GM03348 (cell line): ENCODE measurements at regions not wholly inside any gene's neighbourhood (a gene's known extent, or its start where the extent isn't known, plus 50 kb on each side); places are given as distances from the start of the nearest gene placed in this dataset.
A peak's percentile ranks its signal among the peaks of the same experiment; 100 is the strongest.

ENCODE experiments used
- DNase-seq: peaks from one replicate; pipeline ENCODE4 v3.0.0; 2012; ENCODE audit warnings: low spot score

DNA sequence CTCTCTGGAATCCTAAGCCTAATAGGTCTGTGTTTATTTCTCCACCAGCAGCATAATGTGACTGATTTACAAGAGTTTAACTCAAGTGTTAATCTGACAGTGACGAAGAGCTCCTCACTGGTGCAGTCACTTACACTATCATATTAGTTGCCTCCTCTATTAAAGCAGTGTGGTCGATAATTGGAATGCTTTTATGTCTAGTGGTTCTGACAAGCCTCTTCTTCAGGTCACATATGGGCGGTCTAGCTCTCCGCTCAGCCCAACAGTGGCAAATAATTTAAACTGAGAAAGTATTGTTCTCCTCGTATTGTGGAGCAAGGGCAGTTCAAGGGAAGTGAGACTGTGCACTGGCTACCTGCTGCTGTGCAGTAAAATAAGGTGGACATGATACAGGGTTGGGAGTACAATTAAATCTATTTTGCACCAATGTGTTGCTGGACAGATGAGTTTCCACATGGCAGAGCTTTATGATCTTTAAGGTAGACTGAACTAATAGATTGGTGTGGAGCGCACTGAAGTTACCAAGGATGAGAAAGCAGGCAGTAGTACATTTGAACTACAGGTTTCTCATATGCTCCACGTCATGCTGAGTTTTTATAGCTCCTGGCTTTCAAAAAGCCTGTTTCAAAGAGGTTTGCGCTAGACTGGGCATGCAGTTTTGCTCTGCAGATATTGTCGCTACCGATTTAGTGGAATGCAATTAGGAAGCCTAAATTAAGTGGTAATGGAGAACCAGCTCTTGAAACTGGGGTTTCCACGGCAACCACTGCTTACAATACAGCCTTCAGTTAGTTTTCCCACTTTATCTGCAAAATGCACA is 151.7 kb upstream of the POU3F3 start:
- DNase-seq = no peak

DNA sequence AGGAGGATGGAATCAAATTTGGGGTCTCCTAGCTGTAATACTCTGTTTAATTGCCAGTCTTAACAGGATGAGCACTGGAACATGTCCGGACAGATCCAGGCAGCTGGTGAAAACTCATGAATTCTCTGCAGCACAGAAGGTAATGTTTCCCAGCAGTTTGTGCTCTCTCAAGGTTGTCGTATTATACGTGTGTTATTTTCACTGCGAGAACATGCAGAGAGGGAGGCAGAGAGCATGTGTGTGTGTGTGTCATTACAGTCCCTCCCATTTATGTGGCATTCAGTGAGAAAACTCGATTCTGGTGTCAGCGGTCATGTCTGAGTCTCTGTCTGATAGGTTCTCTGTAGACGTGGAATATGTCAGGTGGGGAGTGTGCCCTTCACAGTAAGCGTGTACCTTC is 150.2 kb upstream of the POU3F3 start:
- DNase-seq = no peak

DNA sequence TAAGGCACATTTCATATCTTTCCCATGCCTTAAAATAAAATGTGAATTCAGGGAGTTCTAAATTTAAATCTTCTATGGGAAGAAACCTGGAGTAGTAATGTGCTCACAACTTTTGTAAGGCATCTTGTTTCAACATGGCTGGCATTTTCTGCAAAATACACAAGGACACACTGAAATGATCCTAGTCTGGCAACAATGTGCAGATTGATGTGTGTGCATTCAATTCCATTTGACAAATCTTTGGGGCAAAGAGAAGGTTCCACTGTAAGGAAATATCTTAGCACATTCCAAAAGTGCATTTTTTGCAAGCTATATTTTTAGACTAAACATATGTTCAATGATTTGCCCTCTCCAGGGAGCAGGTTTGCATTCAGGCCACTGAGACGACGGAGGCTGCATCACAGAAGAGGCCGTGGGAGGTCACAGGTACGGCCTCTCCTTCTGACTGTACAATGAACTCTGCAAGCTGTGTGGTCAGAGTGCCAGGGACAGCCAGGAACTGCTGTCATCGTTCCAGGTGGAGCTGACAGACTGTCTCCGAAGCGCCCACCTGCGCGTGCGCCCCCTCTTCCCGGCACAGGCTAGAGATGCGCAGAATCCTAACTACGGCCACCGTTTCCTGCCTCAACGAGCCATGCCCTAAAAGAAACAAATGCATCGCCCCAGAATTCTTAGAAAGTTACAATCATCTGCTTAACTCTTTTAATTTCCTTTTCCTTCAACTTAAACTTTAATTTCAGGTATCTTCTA is 149.2 kb upstream of the POU3F3 start:
- DNase-seq = no peak

DNA sequence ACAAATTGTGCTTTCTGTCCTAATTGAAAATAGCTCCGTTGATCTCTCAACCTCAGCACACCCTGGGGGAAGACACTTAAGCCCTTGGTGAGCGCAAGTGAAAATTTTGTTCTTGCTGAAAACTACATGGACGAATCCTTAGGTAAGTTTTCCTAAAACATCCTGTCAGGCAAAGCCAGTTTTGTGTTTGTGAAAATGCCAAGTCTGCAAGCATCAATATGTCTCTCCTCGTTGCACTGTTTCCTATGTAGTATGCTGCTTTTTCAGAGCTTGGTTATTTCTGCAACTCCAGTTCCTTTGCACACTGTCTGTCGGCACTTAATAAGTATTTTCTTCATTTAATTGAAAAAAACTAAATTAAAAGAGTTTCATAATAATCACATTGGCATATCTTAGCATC is 146.9 kb upstream of the POU3F3 start:
- DNase-seq = no peak

DNA sequence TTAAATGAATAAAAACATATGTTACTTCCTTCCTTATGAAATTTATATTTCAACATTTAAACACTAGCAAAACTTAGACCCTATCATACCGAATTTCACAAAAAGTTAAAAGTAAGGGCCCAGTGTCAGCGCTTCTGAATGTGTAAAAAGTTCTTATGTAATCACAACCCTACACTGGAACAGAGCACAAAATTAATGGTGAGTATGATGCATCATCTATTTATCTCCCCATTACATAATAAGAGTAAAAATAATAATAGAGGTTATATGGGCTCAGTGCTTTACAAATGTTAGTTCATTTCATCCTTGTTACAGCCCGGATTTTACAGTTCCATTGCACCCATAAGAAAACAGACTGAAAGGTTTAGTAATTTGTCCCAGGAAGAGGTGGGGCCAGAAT is 144.9 kb upstream of the POU3F3 start:
- DNase-seq = no peak

DNA sequence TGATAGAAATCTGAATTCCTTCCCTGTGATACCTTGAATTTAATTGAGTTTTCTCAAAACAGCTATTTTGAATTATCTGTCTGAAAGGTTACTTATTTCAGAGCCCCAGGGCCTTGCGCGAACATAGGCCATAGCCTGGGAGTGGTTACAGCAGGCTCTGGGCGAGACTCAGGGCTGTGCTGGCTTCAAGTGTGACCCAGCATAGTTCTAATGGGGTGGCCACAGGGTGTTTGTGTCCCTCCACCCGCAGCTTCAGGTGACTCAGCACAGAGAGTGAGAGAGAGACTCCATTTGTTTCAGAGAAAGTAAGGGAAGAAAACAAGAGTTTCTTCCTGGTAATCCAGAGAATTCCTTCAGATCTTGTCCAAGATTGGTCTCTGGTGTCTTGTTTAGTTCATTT is 137.9 kb upstream of the POU3F3 start:
- DNase-seq = no peak

DNA sequence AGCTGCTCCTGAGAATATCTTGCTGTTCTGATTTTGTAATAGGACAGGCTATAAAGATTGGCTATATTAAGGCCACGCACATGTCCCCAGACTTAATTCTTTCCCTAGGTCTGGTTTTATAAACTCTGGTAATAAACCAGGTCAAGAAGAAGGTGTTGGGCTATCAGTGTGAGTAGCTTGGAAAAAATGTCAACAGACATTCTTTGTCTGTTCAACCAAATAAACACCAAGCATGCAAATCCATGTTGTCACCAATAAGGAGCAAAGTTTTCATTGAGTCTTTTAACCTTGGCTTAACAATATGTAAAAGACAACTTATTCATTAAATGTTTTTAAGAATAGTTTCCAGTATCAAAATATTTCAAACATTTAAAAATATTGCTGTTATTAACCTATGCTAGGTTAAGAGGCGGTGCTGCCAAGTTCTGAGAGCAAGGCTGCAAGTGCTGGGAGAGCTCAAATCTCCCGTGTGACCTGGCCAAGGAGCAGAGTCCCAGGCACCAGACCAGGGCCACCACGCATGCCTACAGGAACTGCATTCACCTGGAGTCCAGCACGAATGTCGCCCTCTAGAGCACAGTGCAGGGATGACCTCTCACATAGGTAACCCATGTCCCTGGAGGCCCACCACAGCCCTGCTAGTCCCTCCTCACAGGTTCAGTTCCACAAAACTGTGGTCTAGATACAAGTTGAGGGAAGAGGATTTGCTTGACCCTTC is 120.5 kb upstream of the POU3F3 start:
- DNase-seq = no peak

DNA sequence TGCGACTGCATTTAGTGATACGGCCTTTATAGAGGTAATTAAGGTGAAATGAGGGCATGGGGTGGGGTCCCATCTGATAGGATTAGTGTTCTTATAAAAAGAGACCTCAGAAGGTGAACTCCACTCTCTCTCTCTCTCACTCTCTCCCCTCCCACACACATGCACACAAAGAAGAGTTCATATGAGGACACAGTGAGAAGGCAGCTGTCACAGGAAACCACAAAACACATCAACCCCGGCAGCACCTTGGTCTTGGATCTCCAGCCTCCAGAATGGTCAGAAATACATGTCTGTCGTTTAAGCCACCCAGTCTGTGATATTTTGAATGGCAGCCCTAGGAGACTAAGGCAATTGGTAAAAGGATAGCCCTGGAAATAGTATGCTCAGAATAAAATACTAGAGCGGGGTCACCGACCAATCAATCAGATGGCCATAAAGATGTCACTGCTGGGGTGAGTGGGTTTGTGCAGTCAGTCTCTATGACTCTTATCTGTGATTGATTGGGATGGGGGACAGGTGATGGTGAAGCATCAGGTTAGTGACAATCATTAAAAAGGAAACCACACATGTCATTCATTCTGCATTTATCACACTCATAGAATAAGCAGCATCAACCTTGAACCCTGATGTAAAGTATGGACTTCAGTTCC is 118.9 kb upstream of the POU3F3 start:
- no peak for DNase-seq

DNA sequence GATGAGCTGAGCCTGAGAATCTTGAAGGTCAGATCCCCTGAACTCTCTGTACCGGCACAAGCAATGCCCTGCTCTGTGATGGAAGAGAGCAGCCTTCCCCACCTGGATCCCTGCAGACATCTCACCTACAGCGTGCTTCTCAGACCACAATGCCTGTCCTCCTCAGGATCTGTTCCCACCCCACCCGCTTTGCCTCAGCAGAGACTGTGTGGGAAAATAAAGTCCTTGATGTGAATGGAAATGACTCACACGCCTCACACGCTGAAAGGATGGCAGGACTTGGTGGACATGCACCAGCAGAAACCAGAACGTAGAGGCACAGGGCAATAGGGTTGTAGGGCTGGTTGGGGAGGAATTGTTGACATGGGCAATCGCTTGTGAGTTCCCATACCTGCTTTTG is 117.9 kb upstream of the POU3F3 start:
- DNase-seq = no peak

DNA sequence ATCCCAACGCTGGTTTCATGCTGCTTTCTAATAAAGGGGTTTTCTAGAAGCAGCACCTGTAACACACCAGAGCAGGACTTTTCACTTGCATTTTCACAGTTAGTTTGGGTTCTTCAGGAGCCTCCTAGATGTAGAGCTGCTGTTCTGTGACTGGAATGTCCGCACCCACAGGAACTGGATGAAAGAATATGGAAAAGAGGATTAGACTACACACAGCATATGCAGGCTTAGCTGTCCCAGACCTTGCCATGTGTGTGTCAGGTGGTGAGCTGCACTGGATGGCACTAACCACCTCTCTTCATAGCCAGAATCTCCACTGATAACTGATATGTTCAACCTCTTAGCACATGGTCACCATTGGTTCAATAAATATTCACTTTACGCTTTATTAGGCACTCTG is 112.1 kb upstream of the POU3F3 start:
- DNase-seq = no peak

DNA sequence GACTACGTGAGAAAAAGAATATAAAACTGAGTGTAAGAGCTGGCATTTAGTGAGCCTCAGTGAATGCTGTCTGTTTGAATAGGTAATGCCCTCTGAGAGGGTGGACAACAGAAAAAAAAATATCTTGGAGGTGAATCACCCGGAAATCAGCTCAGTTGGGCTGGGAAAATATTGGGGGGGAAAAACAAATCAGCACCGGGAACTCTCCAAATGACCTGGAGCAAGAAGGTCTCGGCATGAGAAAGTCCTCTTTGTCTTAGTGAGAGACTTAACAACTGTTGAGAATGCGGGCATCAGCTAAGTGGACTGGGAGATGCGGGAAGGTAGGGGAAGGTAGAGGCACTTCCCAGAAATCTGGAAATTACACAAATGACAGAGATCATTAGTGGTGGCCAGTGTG is 109.4 kb upstream of the POU3F3 start:
- no peak for DNase-seq

DNA sequence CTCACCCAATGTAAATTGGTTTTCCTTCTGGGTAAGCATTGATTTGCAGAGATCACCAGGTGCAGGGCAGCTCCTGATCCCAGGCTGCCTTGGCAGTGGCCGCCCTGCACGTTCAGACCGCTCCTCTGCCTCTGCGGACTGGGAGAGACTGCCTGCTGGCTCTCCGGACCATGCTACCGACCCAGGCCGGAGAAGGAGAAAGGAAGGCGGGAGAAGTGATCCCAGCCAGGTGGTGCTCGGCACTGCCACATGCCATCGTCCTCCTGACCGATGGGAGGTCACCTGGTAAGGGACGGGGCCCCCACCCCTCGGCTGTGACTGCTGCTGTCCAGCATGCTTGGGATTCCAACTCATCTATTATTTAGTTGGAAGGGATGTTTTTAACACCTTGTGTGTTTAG is 108.1 kb upstream of the POU3F3 start:
- no peak for DNase-seq

DNA sequence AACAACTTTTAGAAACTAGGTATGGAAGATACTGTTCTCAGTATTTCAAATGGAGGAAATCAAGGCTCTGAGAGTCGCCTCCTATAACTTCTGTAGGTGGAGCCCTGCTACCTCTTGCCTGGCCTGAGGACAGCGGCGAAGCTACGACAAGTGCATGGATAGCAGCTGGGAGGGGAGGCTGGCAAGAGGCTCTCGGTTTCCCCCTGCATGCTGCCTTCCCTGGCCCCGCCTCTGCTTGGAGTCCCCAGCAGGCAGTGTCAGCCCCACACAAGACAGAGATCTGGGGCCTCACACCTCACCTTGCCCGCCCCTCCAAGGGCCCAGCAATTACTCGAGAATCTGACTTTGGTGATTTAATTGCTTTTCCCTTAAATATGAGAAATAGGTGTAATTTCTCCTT is 107.6 kb upstream of the POU3F3 start:
- DNase-seq = no peak

DNA sequence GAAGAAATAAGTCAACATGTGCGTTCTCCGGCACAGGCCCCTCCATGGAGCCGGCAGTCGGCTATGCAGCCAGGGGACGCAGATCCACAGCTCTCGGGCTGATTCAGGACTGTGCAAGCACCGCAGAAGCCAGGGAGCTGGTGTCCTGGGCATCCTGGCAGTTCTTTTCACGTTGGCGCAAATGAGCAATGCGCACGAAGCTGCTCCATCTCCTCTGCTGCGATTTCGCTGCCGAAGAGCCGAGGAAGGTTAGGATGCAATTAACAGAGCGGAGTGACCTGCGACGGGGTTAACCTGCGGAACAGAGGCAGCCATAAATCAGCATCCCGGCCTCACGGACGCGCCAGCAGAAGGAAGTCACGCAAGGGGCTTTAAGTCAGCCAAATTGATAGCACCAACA is 107.1 kb upstream of the POU3F3 start:
- DNase-seq = no peak

DNA sequence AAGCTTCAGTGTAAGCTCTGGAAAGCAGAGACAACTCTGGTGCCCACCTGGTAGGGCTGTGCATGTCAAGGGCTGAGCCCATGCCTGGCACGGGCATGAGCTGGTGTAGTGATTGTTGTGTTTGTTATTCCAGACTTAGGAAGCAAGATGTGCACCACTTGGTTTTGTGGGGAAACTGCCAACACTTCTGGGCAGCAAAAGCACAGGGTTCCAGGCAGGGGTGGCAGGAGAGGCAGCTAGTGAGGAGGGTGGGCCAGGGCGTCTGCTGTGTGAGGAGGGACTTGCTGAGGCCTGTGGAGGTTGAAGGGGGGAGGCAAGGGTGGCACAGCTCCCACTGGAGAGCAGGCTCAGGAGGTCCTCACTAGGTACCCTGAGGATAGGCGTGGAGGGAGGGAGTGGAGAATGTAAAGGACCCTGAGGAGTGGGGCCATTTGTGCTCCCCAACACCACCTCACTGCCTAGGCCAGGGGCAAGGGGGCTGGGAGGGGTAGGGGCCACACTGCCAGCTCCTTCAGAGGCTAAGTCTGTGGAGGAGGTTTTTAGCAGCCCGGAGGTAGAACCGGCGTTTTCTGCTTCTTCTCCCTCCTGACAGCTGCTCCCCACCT is 104.0 kb upstream of the POU3F3 start:
- DNase-seq = no peak

DNA sequence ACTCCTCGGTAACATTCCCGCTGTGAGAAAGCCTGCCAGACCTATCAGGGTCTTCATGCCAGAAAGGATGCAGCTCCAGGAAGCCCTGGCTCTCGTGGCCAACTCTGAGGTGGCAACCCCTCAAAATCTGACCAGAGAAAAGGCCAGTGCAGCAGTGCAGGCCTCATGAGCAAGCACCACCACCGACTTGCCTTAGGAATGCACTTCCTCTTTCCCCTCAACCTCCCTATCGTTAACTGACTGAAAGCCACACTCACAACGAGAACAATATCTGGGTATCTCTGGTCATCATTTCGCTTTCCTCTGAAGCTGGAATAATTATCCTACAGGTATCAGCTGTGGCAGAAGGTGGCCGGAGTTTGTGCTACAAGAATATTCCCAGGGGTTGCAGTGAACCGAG is 101.4 kb upstream of the POU3F3 start:
- DNase-seq = no peak

DNA sequence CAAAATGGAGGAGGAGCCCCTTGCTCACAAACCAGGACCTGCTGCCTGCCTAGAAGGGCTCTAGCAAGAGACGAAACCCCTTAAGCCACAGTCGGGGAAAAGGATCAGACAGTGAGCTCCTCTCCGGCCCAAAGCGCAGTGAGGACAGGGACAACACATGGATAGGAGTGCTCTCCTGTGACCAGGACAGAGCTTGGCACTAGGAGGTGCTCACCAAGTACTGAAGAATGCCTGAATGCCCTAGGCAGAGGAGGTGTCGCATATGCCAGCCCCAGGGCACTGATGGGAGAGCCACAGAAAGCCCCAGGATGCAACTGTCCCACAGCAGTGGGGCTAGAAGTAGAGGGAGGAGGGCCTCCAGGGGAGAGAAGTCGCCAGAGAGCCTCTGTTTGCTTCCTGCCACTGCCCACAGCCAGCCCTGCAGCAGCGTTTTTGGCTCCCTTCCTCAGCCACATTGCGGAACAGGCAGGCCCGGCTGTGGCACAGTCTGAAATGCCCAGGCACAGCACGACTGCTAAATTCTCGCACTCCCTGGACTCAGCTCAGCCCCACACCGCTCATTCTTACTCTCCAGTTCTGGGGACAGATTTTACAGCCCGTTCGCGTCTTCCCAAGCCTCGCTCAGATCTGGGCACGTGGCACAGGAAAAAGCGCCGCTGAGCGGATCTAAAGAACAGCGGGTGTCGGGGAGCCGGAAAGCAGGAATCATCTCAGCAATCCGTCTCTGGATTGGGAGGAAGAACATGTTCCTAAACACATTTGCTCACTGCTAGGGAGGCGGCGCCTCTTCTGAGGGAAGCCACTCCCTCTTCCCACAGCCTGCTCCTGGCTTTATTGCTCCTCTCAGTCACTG is 98.7 kb upstream of the POU3F3 start:
- DNase-seq = peak; percentile 16

DNA sequence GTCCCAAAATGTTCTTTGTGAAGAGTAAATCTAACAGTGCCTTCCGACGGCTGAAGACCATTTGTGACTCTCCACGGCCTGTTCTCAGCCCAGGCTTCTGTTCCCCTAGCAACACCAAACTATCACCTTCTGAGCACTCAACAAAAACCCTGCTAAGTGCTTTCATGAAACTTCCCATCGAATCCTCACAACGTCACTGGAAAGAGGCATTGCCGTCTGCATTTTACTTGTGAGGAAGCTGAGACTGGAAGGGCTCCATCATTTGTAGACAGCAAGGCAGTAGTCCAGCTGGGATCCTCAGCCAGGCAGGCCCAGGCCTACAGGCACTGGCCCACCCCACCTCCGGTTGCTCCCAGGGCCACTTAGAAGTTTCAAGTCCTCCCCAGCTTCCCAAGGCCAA is 97.8 kb upstream of the POU3F3 start:
- DNase-seq = no peak

DNA sequence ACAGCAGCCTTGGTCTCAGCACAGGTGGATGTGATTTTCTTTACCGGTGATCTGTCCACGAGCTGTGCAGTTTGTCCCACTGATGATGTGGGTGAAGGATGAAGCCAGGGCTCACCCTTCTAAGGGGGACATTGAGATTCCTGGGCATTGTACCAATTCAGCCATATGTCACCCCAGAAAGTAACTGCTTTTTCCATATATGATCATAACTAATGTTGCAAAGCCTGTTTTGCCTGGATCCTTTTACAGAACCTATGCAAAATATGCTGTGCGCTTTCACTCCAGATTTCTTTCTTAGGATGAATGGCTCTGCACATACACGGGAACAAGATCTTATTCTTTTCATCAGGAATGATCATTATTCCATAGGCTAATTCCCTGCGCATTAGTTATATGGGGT is 96.9 kb upstream of the POU3F3 start:
- no peak for DNase-seq

DNA sequence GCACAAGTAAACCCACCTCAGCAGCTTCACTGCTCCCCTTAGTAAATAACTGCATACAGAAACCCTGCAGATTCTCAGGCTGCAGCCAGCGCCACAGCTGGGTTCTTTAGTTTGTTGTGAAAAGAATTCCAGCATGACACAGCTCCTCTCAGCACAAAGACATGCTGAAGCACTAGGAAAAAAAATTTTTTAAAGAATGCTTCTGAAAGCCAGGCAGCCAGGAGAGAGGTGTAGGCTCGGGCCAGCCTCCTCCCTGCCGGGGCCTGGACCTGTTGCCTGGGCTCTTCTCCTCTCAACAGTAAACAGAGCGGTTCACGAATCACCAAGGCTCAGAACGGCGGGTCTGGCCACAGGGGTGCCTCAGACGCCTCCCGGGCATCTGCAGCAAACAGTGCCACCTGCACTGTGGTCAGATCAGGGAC is 95.7 kb upstream of the POU3F3 start:
- DNase-seq = no peak

DNA sequence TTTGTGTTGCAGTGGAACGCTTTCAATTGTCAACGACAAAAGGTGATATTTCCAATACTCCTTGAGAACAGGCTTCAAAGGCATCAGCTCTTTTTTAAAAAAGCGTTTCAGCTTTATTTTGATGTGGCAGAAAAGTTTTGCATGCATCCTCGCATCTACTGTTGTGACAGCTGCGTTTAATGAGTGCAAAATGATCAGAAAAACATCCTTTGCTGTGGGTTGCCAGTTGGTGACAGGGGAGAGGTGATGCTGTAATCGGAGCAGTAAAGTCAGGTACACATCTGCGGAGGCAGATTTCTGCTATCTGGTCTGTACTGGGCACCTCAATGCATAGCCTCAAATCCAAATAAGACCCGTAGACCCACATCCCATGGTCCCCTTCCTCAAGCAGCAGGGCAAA is 91.9 kb upstream of the POU3F3 start:
- no peak for DNase-seq
